GM19025 (cell line): ENCODE measurements at regions not wholly inside any gene's neighbourhood (a gene's known extent, or its start where the extent isn't known, plus 50 kb on each side); places are given as distances from the start of the nearest gene placed in this dataset.

ENCODE experiments used
- ATAC-seq: cut with Tn5 transposase; IDR thresholded peaks from one replicate; pipeline ENCODE4 v1.9.1; 2021; ENCODE audit warnings: mild to moderate bottlenecking, low read depth, moderate library complexity; ENCODE audit not compliant: unreplicated experiment

DNA sequence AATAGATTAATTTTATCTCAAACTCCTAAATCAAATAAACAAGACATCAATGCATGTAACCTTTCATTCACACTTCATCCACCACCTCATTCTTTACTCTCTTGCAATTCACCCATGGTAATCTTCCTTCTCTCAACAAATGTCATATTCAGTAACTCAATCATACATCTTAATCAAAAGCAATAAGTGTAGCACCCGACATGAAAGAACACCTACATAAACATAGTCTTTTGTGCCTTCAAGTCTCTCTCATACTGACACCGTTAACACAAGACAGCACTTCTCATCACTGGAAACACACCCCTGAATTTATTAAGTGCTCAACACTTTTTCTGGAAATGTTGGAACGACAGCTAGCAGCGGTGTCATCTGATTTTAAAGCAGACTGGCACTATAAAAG lies 225.9 kb downstream of the TTLL7 start:
- no peak for ATAC-seq

DNA sequence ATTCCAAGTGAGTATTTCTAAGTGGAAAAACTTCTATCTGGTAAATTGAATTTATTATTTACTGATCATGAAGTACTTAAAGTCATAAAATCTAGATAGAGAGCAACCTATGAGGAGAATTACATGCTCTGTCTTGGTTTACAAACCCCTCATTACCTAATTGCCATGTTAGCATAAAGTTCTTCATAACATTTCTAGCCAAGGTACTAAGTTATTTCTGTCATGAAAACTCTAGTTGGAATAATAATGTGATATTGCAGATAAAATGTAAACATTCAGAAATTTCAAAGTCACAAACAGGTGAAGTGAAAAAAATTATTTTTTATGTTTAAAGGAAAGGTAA lies 228.6 kb downstream of the TTLL7 start:
- no peak for ATAC-seq

DNA sequence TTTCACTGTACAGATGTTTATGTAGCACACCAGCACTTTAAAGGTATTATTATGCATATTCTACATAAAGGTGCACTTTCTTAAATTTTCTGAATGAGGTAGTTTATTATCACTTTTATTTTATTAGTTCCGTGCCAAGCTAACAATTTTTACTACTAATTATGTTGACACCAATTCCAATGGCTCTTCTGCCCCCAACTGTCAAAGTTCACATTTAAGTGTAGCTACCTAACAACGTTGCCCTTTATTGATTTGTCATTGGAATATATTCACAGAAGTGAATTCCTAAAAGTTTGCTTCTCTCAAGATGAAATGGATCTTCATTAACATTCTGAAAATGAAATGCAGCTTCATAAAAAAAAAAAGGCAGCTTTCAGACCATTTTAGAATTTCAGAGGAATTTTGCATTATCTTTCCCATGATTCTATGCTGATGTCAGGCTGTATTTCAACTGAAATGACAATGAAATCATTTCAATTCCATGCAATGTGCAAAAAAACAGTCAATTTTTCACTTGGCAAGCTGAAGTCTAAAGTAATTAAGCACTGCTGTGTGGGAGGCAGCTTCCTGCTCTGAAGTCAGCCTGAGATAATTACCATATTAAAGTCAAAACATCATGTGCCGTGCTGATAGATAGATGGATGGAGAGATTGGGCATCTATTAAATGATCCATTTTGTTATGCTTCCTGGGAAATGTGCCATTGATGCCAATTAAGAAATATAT lies 229.2 kb downstream of the TTLL7 start:
- ATAC-seq, result no peak

DNA sequence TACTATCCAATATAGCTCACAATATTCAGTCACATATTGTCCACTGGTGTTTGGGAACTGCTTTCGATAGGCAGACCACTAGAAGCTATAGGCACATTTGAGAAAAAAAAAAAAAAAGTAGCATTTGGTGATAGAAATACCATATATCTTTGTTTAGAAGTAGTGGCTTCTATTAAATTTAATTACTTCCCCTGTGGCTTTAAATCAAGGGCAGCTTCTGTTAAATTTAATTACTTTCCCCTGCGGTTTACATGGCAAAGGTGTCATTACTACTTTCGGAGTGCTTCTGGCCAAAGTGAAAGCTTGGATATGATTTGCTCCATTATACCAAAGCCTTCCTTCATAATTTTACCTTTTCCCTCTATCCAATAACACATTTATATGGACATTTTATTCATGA lies 229.9 kb downstream of the TTLL7 start:
- ATAC-seq, result no peak

DNA sequence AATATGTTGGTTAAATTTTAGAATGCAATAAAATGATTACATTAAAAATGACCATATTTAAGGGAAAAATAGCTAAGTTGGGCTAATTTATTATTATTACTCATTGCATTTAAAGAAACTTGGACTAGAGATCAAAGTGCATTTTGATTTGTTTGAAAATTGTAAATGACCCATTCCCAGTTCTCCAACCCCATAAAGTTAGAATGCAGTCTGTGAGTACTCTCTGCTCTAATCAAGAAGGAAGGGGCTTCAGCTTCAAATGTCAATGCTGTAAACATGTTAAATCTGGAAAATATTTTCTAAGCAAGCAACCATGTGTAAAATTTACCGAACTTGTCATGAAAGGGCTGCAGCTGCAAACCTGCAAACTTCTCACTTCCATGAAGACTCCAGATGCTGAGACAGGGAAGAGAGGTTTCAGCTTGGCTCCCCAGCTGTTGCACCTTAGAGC lies 232.7 kb downstream of the TTLL7 start:
- ATAC-seq, result no peak

DNA sequence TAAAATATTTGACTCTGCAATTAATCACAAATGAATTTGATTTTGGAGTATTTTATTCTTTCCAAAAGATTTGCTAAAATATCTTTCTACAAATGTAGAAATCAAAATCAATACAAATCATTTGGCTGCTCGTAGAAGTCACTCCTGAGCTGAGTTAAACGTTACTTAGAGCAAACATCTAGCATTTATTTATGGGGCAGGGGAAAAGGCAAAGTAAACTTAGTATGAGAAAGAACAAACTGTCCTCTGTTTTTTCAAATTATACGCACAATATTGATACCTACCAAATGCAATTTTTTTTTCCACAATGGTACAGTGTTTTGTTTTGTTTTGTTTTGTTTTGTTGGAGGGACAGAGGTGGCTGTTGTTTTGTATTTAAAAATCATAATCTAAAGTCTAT lies 233.8 kb downstream of the TTLL7 start:
- ATAC-seq, result no peak

DNA sequence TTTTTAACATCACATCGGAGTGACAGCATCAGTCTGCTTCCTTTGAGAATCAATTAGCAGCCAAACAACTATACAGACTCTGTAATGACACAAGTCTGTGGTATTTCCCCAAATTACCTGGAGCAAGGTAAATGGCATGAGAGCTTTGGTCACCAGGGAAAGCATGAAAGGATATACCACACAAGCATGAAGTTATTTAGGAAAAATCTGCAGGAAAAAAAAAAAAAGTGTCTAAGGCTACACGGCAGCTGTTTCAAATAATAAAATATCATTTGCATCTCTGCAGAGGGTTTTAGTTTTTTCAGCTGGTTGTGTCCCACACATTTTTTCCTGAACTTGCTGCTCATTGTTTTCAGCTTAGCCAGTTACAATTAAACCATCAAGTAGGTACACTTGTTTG lies 234.7 kb downstream of the TTLL7 start:
- ATAC-seq, result no peak

DNA sequence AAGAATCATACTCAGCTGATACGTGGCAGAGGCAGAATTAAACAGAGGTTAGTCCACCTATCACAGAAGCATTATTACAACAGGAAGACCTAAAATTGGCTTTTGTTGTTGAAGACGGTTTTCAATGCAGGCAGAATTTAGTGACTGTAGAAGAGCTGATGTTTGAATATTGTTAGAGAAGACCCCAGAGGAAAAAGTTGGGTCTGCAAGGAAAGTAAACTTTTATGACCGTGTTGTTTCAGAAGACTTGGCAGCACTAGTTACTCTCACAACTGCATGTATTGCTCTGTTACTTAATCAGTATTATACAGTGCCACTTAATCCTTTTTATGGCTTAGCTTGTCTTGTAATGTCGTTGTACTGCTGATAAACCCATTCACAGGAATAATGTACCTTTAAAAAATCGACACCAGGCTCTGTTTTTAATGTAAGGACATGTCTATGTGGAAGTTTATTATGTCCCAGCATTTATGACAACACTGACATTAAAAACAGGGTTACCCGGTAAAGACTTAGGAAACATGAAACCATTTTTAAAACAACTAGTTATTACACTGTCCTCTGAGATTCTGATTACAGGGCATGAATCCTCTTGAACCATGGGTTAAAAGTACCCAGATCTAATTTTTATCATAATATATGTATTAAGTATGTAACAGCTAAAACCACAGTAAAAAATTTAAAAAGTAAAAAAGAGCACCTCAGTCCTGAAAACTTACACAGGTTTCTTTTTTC lies 235.4 kb downstream of the TTLL7 start:
- no peak for ATAC-seq

DNA sequence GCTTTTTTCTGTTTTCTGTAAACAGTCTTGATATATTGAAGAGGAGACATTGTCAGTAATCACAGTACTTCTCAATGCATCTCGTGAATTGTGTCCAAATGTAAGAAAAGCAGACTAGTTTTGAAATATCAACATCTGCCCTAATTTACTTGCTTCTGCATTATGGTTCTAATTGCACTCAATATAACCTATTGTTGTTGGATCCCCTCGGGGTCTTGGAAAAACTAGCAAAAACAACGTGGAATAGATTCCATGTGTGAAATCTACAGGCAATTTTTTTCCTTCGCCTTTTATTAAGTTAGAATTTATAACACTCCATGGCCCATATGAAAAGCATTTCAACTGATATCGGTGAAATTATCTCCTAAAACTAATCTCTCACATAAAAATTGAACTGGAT lies 236.5 kb downstream of the TTLL7 start:
- ATAC-seq, result no peak

DNA sequence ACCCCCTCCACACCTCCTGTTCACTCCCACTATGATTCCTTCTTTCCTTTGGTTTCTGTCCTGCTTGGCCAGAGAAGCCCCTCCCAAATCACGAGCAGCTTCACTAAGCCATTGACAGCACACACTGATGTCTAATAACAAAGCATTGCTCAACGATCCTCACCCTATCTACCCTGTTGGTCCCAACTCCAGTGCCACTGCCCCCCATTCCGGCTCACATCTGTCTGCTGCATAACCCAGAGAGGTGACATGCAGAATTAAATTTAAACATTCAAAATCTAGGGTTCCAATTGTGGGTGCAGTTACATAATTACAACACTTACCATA lies 236.9 kb downstream of the TTLL7 start:
- ATAC-seq, result no peak

DNA sequence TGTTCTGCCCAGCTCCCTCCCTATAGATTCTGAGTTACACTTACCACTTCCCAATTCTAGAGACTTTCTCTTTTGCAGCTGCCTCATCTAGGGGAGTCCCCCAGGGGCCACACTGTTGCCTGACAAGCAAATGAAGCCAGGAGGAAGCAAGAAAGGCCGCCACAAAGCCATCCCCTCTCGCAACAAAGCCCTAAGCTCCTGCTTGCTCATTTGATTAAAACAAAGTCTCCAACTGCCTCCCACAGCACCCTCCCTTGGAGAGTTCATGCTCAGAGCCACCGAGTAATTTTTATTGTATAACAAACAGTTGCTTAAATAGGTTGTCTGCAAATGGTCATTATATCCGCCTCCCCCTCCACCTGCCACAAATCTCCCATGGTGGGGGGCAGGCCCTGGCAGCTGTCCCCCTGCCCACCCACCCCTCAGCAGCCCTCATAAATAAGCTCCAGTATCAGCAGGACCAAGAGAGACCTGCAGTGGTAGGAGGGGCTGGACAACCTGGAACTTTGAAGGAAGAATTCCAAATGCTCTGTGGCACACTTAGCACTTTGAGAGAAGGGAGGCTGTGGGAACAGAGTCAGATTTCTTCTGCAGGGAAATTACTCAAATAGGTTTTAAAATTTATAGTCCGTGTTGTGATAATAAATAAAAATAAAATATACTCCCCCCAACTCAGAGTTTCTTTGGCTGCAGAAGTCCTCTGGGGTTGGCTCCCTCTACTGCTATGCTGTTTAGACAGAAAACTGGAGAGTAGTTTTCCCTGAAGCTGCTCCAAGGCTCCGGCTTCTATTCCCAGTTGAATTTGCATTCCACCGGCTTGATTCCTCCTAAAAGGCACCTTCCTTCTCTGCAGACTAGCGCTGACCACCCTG lies 237.5 kb downstream of the TTLL7 start:
- ATAC-seq, result peak; percentile 99

DNA sequence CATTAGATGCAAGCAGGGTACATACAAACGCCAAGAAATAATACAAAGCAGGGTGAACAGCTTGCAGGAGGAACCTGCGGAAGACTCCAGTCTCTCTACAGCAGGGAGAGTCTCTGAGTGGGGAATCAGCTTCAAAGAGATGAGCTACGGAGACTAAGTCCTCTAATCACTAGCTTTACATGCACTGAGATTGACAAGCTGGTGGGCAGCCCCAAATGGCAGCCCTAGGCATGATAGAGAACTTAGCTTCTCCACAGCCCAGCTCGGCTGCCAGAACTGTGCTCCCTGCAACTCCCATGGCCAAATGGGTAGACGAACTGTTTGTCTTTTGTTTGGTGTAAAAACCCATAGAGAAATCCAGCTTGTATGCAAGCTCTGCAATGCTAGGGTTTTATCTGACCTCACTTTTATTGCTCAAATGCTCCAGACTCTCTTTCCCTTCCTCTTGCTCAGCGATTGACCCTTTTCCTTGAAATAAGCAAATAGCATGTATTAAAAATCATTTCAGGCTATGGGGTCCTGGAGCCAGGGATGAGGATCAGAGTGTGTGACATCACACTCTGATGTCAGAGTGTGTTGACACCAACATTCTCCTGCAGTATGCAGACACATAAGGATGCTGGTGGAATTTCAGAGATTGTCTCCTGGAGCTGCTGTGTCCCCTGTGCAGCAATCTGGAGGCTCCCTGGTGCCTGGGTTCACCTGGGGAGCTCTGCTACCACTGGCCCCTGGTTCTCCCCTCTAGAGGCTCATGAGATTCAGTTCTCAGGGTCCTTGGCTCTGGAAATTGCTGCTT lies 238.5 kb downstream of the TTLL7 start:
- ATAC-seq, result no peak

DNA sequence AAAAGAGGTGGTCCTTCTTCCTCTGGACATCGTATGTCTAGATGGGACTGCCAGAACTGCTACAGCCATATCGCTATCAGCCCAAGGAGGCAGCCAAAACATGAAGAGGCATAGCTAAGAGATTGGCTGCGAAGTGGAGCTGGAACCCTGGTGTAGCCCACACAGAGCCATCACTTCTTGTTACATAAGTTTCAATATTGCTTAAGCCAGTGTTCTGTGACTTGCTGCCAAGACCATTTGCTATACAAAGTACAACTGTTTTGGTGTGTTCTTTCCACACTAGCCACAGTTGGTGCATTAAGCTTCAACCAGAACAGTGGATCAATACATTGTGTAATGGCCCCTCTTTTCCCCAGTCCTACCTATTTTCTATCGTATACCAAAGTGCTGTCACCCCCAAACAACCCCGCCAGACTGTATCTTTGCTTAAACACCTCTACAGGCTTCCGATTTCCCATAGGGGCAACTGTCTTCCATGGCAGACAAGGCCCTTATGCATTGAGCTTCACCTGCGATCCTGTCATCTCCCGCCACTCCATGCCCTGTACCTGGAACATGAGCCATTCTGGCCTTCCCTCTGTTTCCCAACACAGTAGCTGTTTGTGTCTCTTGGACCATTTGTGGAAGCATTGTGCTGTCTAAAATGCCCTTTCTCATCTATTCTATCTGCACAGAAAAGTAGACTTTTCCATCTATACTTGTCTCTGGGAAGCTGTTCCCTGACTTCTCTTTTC lies 241.8 kb downstream of the TTLL7 start:
- no peak for ATAC-seq

DNA sequence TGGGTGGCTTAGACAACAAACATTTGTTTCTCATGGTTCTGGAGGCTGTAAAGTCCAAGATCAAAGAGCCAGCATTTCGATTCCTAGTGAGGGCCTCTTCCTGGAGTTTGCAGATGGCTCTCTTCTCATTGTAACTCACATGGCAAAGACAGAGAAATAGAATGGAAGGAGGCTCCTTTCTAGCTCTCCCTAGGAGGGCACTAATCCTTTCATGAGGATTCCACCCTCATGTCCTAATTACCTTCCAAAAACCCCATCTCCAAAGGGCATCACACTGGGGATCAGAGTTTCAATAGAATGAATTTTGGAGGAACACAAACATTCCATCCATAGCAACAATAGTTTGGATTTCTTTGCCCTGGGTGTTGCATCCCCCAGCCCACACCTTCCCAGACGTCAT lies 247.3 kb downstream of the TTLL7 start:
- no peak for ATAC-seq

DNA sequence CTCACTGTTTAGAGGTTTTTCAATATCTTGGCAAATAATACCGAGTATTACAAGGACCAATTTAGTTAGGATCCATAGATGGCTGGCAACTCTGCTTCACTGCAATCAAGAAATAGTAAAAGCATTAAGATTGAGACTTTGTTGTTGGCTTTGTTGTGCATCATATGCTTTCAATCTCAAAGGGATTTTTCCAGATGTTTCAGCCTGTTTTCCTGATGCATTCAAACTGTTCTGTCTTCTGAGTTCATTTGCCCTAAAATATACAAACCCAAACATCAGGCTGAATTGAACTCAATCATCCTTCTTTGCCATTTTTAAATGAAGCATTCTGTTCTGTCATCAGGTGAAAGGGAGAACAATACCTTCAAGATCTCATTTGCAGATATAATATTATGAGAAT lies 248.7 kb downstream of the TTLL7 start:
- no peak for ATAC-seq

DNA sequence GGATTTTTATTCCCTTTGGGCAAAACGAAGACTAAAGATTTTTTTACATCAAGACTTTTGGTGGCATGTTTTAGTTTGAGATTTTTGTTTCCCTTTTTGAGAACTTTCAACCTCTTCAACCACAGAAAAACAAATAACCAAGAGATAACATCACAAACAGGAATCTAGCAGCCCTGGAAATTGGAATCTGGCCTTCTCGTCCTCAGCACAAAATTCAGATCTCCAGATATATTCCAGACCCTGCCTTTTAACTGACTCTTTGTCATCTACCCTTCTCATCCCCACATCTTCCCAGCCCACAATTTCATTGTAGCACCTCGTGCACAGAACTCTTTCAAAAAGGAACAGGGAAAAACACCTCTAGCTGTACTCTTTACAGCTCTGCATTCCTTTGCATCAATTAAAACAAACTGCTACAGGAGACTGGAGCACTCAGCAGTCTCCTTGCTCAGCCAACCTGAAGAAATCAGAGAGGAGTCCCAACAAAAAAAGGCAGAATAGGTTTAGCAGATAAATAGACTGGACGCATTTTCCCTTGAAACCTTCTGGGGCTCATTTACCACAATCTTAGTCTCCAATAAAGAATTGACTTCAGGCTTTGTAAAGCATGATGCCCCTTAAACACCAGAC lies 251.0 kb downstream of the TTLL7 start:
- ATAC-seq, result no peak

DNA sequence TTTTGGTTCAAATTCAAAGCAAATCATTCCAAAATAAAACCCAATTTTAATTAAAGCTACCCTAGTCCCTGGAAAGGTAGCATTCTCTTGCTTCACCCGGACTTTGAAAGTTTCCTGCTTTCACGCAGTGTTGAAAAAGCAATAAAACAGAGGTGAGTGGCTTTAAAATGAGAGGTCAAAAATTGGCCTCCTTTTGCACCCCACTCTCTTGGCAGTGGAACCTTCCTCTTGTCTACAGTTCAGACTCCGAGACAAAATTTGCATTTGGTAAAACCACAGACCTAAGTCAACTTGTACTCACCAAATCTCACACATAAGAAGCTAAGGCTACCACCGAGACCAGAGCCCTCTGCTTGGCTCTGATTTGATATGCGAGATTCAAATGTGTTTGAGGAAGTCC lies 252.7 kb downstream of the TTLL7 start:
- ATAC-seq, result no peak

DNA sequence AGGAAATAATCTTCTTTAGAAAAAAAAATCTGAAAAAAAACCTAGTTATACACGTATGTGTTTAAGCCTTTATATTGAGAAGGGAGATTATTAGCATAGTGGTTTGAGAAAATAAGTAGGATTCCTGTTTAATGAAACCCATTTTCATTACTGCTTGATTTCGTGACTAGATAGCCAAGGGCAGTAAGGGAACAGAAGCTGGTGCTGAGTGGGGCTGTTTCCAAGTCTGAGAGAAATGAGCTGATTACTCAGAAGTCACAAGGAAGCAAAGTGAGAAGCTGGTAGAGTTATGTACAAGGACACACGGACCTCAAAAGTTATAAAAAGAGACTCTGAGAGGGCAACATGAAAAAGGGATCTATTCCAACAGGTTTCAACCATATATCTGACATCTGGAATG lies 256.5 kb downstream of the TTLL7 start:
- ATAC-seq, result no peak

DNA sequence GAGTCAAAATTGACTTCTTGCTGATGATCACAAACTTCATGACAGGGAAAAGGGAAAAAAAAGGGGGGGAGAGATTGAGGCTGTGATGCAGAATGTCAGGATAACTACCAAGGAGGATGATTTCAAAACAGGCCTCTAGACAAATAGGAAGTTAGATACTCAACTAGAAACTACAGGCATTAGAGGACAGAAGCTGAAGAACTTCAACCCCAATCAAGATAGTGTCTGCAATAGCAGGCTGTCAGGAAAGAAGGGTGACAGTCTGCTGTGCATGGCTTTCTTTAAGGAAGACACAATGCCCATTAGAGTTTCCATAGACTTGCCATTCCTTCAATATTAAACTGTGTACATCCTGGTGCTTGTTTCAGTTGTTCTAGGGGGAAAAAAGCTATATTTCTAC lies 257.2 kb downstream of the TTLL7 start:
- ATAC-seq, result no peak

DNA sequence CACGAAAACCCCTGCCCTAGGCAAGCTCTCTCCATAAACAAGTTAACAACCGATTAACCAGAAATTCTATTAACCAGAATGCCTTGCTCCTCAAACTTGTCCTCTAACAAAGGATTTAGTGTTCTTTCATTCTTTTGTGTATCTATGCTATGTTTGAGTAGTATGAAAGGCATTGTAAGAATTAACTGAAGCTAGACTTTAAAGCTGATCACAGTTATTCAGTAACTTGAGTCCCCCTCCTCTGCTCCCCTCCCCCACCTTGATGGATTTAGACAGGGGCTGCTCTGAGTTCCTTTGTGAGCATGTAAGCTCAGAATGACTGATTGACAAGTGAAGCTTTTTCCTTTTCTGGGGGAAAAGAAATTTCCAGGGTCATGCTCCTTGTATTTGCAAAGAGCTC lies 257.6 kb downstream of the TTLL7 start:
- ATAC-seq, result no peak
